ENCODE measurements at regions not wholly inside any gene's neighbourhood (a gene's known extent, or its start where the extent isn't known, plus 50 kb on each side); places are given as distances from the start of the nearest gene placed in this dataset.
"Not testable (repeated sequence)": the region's sequence is repeated elsewhere in the genome, so short reads cannot be mapped to it uniquely, and the experiment has no call there.

GRCh38 chr20:6295127-6295866 lies 172.5 kb upstream of the FERMT1 start:
- TF ChIP-seq EP300 (IDR thresholded peaks at IDR 0.05) (no peak), CTCF (IDR thresholded peaks at IDR 0.05) (peak in 1 of 5 experiments; percentile 4)
- no peak for DNase-seq (ENCODE audit: low spot score in 2 of 2)
- no peaks in the 10 kb centered on the region for H3K9me3 ChIP-seq
- H3K4me3 ChIP-seq: no peak overlapping the region
- no peaks in the 10 kb centered on the region for H3K4me1 ChIP-seq
- H3K36me3 ChIP-seq: no peaks in the 10 kb centered on the region
- no peak overlapping the region for H3K27ac ChIP-seq
- H3K27me3 ChIP-seq: no peaks in the 10 kb centered on the region
- WGBS, 2 donors: 46 to 53% methylated on average over 5 of the region's 5 CpGs

- no peak for DNase-seq (ENCODE audit: low spot score in 2 of 2)
- Histone ChIP-seq H3K4me3 (no peak overlapping the region), H3K36me3 (no peaks in the 10 kb centered on the region), H3K9me3 (peaks cover 0 to 34% (median 3%) of the 10 kb centered on the region in 4 donors), H3K27me3 (no peaks in the 10 kb centered on the region), H3K27ac (no peak overlapping the region), H3K4me1 (no peaks in the 10 kb centered on the region)
- TF ChIP-seq POLR2A (IDR thresholded peaks at IDR 0.05) (no peak), CTCF (IDR thresholded peaks at IDR 0.05) (no peak), EP300 (IDR thresholded peaks at IDR 0.05) (no peak)
These were observed 164.6 kb upstream of the FERMT1 start for GRCh38 chr20:6287471-6287870.

- no peak for DNase-seq (ENCODE audit: low spot score in 2 of 2)
- peaks cover 0 to 32% (median 7%) of the 10 kb centered on the region in 4 donors for H3K9me3 ChIP-seq
- no peaks in the 10 kb centered on the region for H3K36me3 ChIP-seq
- H3K27me3 ChIP-seq: no peaks in the 10 kb centered on the region
- TF ChIP-seq CTCF (IDR thresholded peaks at IDR 0.05): no peak
- no peak for TF ChIP-seq EP300 (IDR thresholded peaks at IDR 0.05)
- TF ChIP-seq POLR2A (IDR thresholded peaks at IDR 0.05): no peak
- H3K4me1 ChIP-seq: no peaks in the 10 kb centered on the region
- H3K27ac ChIP-seq: no peak overlapping the region
- no peak overlapping the region for H3K4me3 ChIP-seq
- 78 to 89% methylated on average over 1 of the region's 1 CpG for WGBS, 2 donors
These were observed 159.8 kb upstream of the FERMT1 start for GRCh38 chr20:6282642-6283041.

- 17 to 43% methylated on average over 6 of the region's 6 CpGs for WGBS, 2 donors
- no peak overlapping the region for H3K4me3 ChIP-seq
- H3K9me3 ChIP-seq: peaks cover 0 to 16% (median 5%) of the 10 kb centered on the region in 4 donors
- no peak overlapping the region for H3K27ac ChIP-seq
- no peaks in the 10 kb centered on the region for H3K36me3 ChIP-seq
- H3K4me1 ChIP-seq: no peaks in the 10 kb centered on the region
- H3K27me3 ChIP-seq: no peaks in the 10 kb centered on the region
- no peak for DNase-seq (ENCODE audit: low spot score in 2 of 2)
- no peak for TF ChIP-seq CTCF (IDR thresholded peaks at IDR 0.05)
- no peak for TF ChIP-seq EP300 (IDR thresholded peaks at IDR 0.05)
- no peak for TF ChIP-seq POLR2A (IDR thresholded peaks at IDR 0.05)
These were observed 154.9 kb upstream of the FERMT1 start for GRCh38 chr20:6277661-6278240.

GRCh38 chr20:6270404-6270803 lies 147.6 kb upstream of the FERMT1 start:
- not testable (repeated sequence) for H3K4me3 ChIP-seq; H3K9me3 ChIP-seq; H3K36me3 ChIP-seq; H3K27ac ChIP-seq; H3K27me3 ChIP-seq; H3K4me1 ChIP-seq; DNase-seq (ENCODE audit: low spot score in 2 of 2)
